GM18861 (cell line): ENCODE measurements at regions not wholly inside any gene's neighbourhood (a gene's known extent, or its start where the extent isn't known, plus 50 kb on each side); places are given as distances from the start of the nearest gene placed in this dataset.

Experiments
- ATAC-seq: cut with Tn5 transposase; IDR thresholded peaks from one replicate; pipeline ENCODE4 v1.9.1; 2021; ENCODE audit not compliant: unreplicated experiment

DNA sequence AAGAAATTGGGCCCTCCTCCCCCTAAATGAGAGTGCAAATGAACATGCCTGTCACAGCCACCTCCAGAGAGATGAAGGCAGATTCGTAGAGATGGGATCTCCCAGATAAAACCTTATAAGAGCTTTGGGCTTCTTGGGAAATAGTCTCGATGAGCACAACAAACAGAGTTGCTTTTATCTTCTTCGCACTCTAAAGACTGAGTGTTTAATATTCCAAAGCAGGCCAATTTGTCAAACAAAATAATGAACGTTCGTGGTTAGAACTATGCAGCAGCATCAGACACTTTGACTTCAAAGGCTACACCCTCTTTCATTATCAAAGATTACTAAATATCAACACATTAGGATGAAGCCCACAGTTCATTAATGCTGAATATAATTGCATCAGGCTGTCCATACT, 256.2 kb downstream of the SKIDA1 start:
- no peak for ATAC-seq

DNA sequence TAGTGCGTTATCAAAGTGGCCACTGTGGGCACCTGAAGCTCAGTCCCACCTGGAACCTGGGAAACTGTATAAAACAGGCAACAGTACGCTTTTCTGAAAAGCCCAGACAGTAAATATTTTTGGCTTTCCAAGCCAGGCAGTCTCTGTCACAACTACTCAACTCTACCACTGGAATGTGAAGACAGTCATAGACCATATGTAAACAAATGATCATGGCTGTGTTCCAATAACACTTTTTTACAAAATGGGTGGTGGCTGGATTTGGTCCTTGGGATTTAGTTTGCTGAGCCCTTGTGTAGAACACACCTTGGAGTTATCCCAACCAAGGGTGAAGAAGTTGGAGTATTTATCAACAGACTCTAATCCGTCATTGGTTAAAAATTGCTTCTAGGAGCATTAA, 259.9 kb downstream of the SKIDA1 start:
- ATAC-seq: no peak

DNA sequence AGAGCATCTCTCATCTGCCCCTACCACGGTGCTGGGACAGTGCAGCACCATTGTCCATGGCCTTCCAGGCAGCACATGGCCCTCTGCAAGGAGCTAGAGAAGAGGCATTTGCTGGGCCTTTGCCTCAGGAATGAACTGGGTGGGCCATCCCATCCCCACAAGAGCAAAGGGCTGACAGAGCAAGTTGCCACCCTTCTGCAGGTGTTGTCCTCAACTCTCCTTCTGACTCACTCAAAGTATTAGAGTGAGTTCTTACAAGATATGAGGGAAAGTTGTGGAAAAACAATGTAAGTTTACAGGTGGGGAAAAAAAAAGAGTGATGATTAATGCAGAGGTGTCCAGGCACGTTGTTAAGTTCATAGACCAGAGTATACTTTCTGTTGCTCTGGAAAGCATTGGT, 261.2 kb downstream of the SKIDA1 start:
- ATAC-seq: no peak

DNA sequence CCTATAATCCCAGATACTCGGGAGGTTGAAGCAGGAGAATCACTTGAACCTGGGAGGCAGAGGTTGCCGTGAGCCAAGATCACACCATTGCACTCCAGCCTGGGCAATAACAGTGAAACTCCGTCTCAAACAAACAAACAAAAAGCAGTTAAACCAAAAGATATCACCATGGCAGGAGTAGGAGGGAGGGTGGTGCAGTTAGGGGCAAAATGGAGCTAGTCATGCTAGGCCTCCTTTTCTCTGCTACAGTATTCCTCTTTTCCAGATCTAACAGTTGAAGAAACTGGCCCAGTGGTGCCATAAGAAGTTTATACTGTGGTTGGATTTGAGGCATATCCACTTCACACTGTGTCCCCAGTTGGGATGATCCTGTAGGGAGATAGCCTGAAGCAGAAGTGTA, 261.6 kb downstream of the SKIDA1 start:
- no peak for ATAC-seq

DNA sequence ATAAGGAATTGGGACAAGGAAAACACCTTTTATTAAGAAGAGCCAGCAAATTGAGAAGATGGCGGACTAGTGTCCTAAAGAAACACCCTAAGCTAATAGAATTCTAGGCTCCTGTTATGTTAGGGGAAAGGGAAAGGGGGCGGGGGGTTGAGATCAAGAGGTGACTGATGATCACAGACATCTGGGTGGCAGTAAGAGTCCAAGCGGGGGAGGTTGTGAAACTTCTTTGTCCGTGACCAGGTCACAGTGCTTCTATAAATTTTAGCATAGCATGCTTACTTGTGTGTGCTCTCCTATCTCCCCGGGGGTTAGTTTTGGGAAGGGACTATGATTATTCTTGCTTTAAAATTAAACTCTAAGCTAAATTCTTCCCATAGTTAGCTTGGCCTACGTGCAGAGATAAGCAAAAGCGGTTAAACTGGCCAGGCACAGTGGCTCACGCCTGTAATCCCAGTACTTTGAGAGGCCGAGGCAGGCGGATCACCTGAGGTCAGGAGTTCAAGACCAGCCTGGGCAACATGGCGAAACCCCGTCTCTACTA, 262.1 kb downstream of the SKIDA1 start:
- no peak for ATAC-seq

DNA sequence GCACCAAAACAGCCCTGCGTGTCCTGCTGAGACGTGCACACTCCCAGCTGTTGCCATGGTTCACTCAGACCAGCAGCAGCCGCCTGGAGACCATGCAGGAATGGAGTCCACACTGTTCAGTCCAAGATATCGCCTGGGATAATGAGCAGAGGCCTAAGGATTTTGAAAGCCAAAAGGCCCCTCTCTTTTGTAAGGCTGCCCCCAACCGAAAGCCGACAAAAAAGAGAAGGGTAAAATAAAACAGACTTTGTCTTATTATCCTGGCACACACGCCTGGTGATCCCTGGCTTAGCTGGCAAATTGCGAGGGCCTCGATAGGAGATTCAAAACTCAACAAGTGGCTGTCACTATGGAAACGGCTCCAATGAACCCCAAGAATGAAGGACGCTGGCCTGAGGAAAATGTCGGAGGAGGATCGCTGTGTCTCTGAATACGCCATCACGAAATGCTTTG, 263.6 kb downstream of the SKIDA1 start:
- no peak for ATAC-seq

DNA sequence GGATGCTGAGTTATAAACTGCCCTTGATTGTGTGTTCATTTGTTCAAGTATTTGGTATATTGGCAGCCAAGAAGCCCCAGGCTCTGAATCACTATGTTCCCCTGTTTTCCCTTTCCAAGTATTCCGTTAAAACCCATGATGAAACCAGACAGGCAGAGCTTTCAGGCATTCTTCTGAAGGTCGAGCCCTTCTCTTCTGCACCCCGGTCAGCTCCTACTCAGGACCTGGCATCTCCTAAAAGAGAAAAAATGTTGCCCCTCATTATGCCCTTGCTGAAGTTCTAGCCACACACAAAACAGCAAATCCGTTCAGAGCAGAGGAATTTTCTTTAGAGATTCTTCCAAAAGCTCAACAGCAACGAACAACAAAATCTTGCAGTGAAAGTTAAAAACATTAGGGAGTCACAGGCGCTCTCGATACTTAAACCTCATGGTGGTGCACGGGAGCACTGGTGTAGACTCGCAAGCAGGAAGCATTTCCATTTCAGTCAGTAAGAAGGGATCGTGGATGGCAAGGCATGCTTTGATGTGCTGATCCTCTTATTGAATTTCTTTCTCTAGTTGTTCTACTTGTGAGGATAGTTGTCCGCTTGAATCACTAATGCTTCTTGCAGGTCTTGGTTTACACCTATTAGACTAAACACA, 264.9 kb downstream of the SKIDA1 start:
- ATAC-seq: no peak

DNA sequence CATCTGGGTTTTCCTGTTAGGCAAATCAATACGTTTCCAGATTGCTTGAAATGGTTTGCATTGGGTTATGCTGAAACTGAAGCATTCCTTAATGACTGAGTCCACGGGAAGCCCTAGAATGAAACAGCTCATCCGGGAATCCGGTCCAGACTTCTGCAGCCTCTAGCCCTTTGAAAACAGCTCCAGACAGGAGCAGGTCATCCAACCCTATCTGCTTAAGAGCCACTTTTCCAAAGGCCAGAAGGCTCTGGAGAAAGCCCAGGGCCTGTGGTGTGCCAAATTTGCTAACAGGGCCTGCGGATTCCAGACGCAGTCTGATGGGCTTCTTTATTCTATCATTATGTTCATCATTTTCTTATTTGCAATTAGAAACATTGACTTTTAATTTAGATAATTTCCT, 265.4 kb downstream of the SKIDA1 start:
- ATAC-seq: no peak

DNA sequence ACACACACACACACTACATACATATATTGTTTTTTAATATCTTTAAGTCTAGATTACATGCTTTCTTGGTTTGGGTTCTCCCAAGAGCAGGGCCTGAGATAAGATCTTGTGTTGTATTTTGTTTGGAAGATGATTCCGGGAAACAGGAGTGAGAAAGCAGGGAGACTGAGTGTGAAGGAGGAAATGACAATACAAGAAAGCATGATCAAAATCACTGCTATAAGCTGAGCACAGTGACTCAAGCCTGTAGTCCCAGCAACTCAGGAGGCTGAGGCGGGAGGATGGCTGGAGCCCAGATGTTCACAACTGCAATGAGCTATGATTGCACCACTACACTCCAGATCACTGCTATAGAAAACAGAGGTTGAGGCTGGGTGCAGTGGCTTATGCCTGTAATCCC, 267.6 kb downstream of the SKIDA1 start:
- no peak for ATAC-seq

DNA sequence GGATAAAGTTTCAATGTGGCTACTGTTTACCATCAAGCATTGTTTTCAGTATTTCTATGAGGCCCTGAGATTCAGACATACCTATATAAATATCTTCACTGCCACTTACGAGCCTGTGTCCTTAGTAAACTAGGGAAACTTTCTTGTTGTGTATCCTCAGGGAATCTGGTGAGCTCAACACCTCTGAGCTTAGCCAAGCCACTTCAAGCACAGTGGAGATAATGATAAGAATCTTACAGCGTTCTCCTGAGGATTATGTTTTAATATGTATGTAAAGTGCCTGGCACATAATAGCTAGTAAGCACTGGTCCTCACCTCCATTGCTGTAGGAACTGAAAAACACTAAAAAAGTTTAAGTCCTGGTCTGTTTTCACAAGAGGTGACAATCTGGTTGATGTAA, 268.3 kb downstream of the SKIDA1 start:
- no peak for ATAC-seq

DNA sequence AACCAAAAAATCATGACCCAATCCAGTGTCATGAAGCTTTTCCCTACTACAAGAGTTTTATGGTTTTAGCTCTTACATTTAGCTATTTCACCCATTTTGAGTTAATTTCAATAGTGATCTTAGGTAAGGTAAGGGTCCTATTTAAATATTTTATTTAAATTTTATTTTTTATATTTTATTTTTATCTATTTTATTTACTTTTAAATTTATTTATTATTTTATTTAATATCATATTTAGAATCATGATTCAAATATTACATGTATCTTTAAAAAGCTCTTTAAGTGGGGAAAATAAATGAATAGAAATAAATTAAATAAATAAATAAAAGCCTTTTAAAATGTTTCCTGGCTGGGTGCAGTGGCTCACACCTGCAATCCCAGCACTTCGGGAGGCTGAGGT, 276.0 kb downstream of the SKIDA1 start:
- ATAC-seq: no peak

DNA sequence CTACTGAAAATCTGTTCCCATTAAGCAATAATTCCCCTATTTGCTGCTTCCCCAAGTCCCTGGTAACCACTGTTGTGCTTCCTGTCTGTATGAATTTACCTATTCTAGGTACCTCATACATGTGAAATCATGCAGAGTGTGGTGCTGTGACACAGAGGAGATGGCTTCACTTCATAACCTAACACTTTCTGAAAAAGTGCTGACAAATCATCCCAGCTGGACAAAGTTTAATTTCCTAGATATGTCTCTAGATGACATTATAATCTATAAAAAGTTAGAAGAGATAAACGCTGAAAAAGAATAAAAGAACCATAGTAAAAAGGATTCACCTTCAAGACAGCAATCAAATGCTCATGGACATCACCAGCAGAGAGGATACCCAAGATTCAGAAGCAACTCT, 277.9 kb downstream of the SKIDA1 start:
- no peak for ATAC-seq

DNA sequence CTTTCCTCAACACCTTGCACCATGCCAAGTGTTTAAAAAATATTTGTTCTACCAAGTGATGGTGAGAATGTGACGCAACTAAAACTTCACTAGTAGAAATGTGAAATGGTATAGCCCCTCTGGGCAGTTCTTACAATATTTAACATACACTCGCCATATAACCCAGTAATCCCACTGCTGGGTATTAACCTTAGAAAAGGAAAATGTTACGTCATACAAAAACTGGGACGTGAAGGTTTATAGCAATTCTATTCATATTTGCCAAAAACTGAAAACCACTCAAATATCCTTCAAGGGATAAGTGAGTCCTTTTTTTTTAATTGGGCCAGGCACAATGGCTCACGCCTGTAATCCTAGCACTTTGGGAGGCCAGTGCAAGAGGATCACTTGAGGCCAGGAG, 279.3 kb downstream of the SKIDA1 start:
- no peak for ATAC-seq

DNA sequence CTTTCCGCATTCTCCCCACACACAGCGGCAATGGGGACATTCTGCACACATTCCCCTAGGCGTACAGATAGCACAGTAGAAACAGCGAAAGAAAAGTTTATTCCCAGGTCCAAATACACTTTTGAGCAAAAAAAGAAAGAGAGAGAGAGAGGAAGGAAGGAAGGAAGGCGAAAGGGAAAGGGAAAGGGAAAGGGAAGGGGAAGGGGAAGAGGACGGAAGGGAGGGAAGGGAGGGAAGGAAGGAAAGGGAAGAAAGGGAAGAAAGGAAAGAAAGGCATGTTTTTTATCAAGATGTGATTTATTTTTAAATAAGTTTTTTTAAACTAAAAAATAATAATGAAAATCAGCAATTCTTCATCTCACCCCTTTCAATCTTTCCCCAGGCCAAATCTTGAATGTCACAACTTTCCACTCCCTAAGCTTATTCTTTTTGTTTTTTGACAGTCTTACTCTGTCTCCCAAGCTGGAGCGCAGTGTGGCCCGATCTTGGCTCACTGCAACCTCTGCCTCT, 281.7 kb downstream of the SKIDA1 start:
- ATAC-seq: no peak

DNA sequence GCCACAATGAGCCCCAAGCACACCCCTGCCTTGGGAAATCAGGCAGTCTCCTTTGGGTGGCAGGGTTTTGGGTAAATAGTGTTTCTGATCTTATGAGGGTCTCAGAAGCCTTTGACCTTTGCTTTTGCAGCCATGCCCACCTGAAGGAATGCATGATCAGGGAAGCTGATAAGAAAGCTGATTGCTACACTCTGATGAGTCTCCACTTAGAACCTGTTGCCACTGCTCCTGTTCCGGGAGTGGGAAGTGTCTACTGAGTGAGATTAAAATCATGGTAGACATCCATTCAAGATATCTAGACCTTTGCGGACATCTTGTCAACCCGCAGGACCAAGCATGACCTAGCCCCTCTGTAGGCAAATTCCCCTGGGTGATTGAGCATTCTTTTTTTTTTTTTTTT, 282.6 kb downstream of the SKIDA1 start:
- no peak for ATAC-seq

DNA sequence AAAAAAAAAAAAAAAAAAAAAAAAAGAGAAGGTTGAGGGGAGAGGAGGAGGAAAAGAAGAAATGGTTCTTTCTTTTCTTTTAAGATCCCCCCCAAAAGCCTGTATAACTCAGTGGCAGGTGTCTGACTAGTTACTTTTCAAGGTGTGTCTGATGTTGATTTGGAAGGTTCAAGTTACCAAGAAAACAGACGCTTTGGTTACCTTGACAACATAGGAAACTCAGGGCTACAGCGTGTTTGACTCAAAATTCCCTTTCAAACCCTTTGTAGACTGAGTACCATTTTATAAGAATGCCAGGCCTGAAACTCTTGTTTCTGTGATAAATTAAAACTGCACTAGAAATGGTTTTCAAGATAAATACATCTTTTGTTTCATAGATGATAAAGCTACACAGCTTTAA, 286.8 kb downstream of the SKIDA1 start:
- ATAC-seq: no peak

DNA sequence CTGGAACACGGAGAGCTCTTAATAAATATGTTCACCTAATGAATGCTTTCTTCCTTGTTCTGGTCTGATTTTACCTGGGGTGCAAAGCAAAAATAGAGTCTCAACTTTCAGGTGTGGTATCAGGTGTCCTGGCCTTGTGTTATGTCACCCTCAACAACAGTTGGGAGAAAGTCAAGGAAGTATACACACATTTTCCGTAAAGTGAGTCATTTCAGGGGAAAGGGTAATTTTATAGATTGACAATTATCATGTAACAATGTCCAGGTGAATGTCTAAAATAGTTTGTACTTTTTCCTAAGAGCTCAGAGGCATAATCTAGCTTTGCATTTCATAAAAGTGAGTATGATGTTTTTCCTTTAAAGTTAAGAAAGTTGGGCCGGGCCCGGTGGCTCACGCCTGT, 287.4 kb downstream of the SKIDA1 start:
- ATAC-seq: no peak

DNA sequence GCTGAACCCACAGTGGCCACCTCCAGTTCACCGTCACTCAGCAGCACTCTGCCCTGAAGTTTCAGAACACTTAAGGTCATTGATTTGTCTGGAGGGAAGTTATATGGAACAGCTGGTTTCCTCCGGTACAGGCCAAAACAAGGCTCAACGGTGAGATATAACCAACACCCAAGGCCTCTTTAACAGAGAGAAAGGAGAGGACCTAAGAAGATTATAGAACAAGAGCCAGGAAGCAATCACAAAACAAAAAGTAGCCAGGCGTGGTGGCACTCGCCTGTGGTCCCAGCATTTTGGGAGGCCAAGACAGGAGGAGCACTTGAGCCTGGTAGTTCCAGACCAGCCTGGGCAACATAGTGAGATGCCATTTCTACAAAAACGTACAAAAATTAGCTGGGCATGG, 290.7 kb downstream of the SKIDA1 start:
- ATAC-seq: no peak

DNA sequence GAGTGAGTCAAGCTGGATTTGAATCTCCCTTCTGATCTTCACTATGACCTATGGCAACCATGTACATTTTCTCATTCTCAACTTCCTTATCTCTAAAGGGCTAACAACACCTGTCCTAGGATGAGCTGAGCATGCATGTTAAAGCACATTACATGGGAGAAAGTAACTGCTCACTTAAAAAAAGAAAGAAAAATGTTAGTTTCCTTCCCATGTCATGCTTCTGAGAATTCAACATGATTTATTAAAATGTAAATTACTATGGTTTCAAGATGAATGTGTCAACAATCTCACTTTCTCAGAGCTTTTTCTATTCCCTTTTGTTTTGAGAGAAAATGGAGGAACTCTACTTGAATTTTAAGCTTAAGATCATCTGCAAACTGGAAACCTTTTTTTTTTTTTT, 295.3 kb downstream of the SKIDA1 start:
- no peak for ATAC-seq

DNA sequence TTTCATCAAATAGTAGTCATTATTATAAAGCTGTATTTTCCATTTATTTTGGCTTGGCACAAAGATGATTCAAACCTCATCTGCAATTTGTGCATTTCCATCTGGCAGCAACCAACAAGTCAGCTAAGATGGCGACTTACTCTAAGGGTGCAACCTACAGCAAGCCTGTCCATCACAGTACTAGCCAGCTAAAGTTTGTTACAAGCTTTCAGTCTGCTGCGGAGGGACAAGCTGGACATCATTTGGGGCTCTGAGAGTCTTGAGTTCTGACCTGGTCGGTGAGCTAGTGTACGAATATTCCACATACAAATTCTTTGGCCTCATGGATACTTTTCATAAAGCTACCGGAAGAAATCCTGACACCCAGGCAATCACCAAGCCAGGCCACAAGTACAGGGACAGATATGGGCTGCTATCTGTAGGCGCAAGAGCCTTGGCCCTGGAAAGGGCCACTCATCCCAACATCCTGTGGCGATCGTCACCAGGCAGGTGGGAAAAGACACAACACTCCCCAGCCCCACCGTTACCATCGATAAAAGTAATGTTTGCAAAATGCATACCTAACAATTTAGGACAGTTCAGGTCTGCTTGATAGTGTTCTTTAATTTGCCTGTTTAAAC, 307.6 kb downstream of the SKIDA1 start:
- ATAC-seq: no peak

DNA sequence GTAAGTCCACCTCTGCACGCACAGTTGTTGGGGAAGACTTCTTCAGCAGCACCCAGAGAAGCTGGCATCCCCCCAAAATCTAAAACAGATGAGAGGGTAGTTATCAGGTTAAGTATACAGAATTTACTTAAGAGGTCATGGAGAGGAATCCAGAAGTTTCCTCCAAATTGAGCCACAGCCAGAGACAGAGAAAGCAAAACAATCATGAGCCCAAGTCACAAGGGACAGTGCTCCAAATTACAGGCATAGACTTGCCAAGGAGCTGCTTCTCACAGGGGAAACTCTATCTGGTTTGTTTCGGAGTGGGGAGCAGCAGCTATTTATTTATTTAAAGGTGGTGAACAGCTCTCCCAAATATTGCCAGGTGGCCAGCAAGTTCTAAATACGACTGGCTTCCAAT, 308.4 kb downstream of the SKIDA1 start:
- no peak for ATAC-seq

DNA sequence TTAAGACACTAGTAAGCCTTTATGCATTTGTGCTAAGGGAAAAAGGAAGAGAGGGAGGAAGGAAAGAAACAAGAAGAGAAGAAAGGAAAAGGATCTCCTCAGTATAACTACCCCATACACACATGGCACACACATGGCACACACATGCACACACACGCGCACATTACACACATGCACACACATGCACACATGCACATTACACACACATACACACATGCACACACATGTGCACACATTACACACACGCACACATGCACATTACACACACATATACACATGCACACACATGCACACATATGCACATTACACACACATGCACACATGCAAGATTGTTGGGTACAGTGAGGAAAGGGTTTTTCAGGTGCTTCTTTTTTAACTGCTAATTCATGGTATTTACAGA, 311.2 kb downstream of the SKIDA1 start:
- no peak for ATAC-seq

DNA sequence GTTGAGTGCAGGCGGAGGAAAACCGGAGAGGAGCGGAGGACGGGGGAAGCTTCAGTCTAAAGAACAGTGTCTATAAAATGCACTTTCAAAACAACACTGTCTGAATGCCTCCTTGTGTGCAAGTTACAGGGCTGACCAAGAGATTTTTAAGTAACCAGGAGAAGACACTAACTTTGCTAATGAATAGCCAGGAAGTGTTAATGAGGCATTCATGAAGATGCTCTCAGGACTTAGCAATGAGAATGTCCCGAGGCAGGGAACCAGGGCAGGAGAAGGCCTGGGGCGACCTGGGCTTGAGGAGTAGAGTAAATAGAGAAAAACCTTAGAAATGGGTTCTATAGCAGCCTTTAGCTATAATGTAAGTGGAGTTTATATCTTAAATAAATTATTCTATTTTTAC, 312.1 kb downstream of the SKIDA1 start:
- no peak for ATAC-seq
